KMS-11 (cell line): ENCODE measurements at regions not wholly inside any gene's neighbourhood (a gene's known extent, or its start where the extent isn't known, plus 50 kb on each side); places are given as distances from the start of the nearest gene placed in this dataset.

ENCODE experiments used
- H2AFZ ChIP-seq: fragments of 200-600 bp; sonication (generic); 2 replicates; pipeline ENCODE4 v1.6.1; 2016; ENCODE audit warnings: antibody characterized with exemption, mixed run types, low read depth
- H3K27ac ChIP-seq: fragments of 200-600 bp; sonication (generic); 2 replicates; pipeline ENCODE4 v1.6.1; 2016; ENCODE audit warnings: mild to moderate bottlenecking, mixed run types
- H3K27me3 ChIP-seq: fragments of 200-600 bp; sonication (generic); 2 replicates; pipeline ENCODE4 v1.6.1; 2017; ENCODE audit warnings: mild to moderate bottlenecking, low read depth, mixed run types, moderate library complexity; ENCODE audit not compliant: insufficient read depth
- H3K36me3 ChIP-seq: fragments of 200-600 bp; sonication (generic); 2 replicates; pipeline ENCODE4 v1.6.1; 2017; ENCODE audit warnings: mild to moderate bottlenecking, mixed run types; ENCODE audit not compliant: insufficient read depth
- H3K4me1 ChIP-seq: fragments of 200-600 bp; sonication (generic); 2 replicates; pipeline ENCODE4 v1.6.1; 2016; ENCODE audit warnings: mild to moderate bottlenecking, low read depth, mixed run types; ENCODE audit not compliant: poor library complexity, severe bottlenecking
- H3K4me2 ChIP-seq: fragments of 200-600 bp; sonication (generic); 2 replicates; pipeline ENCODE4 v1.7.0; 2016; ENCODE audit warnings: mild to moderate bottlenecking, mixed run types
- H3K4me3 ChIP-seq: fragments of 200-600 bp; sonication (generic); IDR thresholded peaks from 2 replicates; pipeline ENCODE4 v1.6.1; 2017; ENCODE audit warnings: low read depth, low read length, mixed read lengths; ENCODE audit not compliant: insufficient read depth
- H3K79me2 ChIP-seq: fragments of 200-600 bp; sonication (generic); 2 replicates; pipeline ENCODE4 v1.6.1; 2016; ENCODE audit warnings: low read depth, mixed run types; ENCODE audit not compliant: insufficient read depth
- H3K9ac ChIP-seq: fragments of 200-600 bp; sonication (generic); 2 replicates; pipeline ENCODE4 v1.6.1; 2016; ENCODE audit warnings: mild to moderate bottlenecking, mixed run types
- H4K20me1 ChIP-seq: fragments of 200-600 bp; sonication (generic); 2 replicates; pipeline ENCODE4 v1.6.1; 2016; ENCODE audit warnings: mild to moderate bottlenecking, mixed run types; ENCODE audit not compliant: insufficient read depth
- TF ChIP-seq, protein P1 (sequence below): fragments of 200-600 bp; sonication (generic); conservative IDR thresholded peaks from 2 replicates; pipeline ENCODE4 v1.6.1; 2017; ENCODE audit warnings: low read depth, mild to moderate bottlenecking, antibody characterized with exemption, low read length, moderate library complexity, mixed read lengths

DNA sequence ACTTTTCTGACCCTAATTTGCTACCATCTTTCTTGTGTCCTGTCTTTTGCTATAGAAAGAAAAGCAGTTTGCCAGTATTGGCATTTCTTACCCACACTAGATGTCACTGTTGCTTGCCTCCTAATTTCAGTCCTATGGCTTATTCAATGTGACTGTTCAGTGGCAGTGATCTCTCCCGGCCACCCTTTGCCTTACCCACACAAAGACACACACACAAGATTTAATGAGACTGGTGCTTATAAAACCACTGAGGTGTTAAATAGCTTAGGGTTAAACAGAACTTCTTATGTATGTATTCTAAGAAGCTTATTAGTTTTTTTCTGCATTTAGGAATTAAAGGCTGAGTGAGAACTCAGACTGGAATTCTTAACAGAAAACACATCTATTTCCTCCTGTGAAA is 233.6 kb upstream of the ASCC3 start:
- no peaks in the 10 kb centered on the region for H3K79me2 ChIP-seq
- H3K27ac ChIP-seq: no peak overlapping the region
- H3K4me2 ChIP-seq: no peak overlapping the region
- H3K36me3 ChIP-seq: no peaks in the 10 kb centered on the region
- H2AFZ ChIP-seq: no peak overlapping the region
- no peak overlapping the region for H3K4me3 ChIP-seq
- H3K9ac ChIP-seq: no peak overlapping the region
- TF ChIP-seq, protein P1, sequence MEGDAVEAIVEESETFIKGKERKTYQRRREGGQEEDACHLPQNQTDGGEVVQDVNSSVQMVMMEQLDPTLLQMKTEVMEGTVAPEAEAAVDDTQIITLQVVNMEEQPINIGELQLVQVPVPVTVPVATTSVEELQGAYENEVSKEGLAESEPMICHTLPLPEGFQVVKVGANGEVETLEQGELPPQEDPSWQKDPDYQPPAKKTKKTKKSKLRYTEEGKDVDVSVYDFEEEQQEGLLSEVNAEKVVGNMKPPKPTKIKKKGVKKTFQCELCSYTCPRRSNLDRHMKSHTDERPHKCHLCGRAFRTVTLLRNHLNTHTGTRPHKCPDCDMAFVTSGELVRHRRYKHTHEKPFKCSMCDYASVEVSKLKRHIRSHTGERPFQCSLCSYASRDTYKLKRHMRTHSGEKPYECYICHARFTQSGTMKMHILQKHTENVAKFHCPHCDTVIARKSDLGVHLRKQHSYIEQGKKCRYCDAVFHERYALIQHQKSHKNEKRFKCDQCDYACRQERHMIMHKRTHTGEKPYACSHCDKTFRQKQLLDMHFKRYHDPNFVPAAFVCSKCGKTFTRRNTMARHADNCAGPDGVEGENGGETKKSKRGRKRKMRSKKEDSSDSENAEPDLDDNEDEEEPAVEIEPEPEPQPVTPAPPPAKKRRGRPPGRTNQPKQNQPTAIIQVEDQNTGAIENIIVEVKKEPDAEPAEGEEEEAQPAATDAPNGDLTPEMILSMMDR: no peak
- H3K4me1 ChIP-seq: no peaks in the 10 kb centered on the region
- H4K20me1 ChIP-seq: no peaks in the 10 kb centered on the region
- H3K27me3 ChIP-seq: no peaks in the 10 kb centered on the region

- Histone ChIP-seq H4K20me1 (no peaks in the 10 kb centered on the region), H3K27me3 (no peaks in the 10 kb centered on the region), H3K9ac (no peak overlapping the region), H3K4me3 (no peak overlapping the region), H2AFZ (no peak overlapping the region), H3K79me2 (no peaks in the 10 kb centered on the region), H3K27ac (no peak overlapping the region), H3K4me1 (no peaks in the 10 kb centered on the region), H3K36me3 (no peaks in the 10 kb centered on the region), H3K4me2 (no peak overlapping the region)
- TF ChIP-seq, protein P1: no peak
These were observed 235.2 kb upstream of the ASCC3 start for GRCh38 chr6:101116337-101116736.

DNA sequence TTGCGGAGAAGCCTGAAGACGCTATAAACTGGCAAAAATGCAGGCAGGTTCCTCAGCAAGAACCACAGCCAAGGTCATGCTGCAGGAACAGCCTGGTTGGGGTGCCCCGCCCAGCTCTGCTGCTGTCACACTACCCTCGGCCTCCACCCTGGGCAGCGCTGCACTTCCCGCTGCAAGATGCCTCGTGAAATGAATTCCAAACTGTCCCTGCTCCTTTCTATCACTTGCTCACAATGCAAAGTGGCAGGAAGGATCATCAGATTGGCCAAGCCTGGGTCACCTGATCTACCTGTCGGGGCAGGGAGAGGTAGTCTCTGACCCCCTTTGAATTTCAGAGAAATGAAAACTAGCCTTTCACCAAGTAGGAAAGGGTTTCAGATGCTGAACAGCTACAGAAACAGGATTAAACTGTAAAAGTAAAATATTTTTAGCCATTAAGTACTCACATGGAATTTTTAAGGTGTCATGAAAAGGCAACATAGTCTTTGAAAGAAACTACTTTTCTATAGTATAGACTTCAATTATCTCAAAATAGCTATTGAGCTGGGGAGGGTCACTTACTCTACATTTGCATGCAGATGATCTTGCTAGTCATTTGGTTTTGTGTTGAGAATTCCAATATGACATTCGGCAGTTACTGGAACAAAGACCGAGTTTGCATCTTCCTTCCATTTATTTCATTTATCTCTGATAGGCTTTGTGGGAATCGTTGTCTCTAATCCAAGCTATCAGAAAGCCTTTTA is 236.4 kb upstream of the ASCC3 start:
- no peaks in the 10 kb centered on the region for H4K20me1 ChIP-seq
- H3K4me2 ChIP-seq: no peak overlapping the region
- no peaks in the 10 kb centered on the region for H3K4me1 ChIP-seq
- no peaks in the 10 kb centered on the region for H3K79me2 ChIP-seq
- H3K27ac ChIP-seq: no peak overlapping the region
- H3K4me3 ChIP-seq: no peak overlapping the region
- no peaks in the 10 kb centered on the region for H3K36me3 ChIP-seq
- no peak overlapping the region for H3K9ac ChIP-seq
- H3K27me3 ChIP-seq: no peaks in the 10 kb centered on the region
- TF ChIP-seq, protein P1: no peak
- H2AFZ ChIP-seq: no peak overlapping the region

DNA sequence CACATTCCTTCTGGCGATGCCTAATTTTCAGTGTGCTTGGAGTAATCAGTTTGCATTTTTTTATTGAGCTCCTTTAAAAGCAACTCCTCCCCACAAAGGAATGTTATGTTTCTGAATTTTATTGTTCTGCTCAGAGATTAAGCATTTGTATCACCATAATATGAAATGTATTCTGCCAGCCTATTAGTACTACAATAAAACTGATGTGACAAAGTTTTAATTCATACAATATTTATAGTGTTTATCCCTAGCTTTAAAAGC is 236.9 kb upstream of the ASCC3 start:
- TF ChIP-seq, protein P1: no peak
- Histone ChIP-seq H3K9ac (no peak overlapping the region), H3K4me2 (no peak overlapping the region)

More for the DNA sequence above, 236.9 kb upstream of the ASCC3 start:
- Histone ChIP-seq H3K27me3 (no peaks in the 10 kb centered on the region), H2AFZ (no peak overlapping the region), H3K4me1 (no peaks in the 10 kb centered on the region), H3K36me3 (no peaks in the 10 kb centered on the region), H3K4me3 (no peak overlapping the region), H3K79me2 (no peaks in the 10 kb centered on the region), H3K27ac (no peak overlapping the region), H4K20me1 (no peaks in the 10 kb centered on the region)
